ENCODE measurements at regions not wholly inside any gene's neighbourhood (a gene's known extent, or its start where the extent isn't known, plus 50 kb on each side); places are given as distances from the start of the nearest gene placed in this dataset.
"Not testable (repeated sequence)": the region's sequence is repeated elsewhere in the genome, so short reads cannot be mapped to it uniquely, and the experiment has no call there.

GRCh38 chr2:47964277-47964676 is 58.0 kb upstream of the FBXO11 start:
- H3K9me3 Mint-ChIP-seq (ENCODE audit: unreplicated experiment), result no peaks in the 10 kb centered on the region
- H3K27ac Mint-ChIP-seq (ENCODE audit: unreplicated experiment), result no peak overlapping the region
- no peak for TF ChIP-seq CTCF (IDR thresholded peaks at IDR 0.05; ENCODE audit: partially characterized antibody, unreplicated experiment)
- H3K4me1 Mint-ChIP-seq (ENCODE audit: low read depth, unreplicated experiment), result no peaks in the 10 kb centered on the region
- no peaks in the 10 kb centered on the region for H3K36me3 Mint-ChIP-seq (ENCODE audit: unreplicated experiment)
- H3K4me3 Mint-ChIP-seq (ENCODE audit: unreplicated experiment), result no peak overlapping the region
- no peak for DNase-seq
- peaks cover 1% of the 10 kb centered on the region for H3K27me3 Mint-ChIP-seq (ENCODE audit: unreplicated experiment)

- no peak overlapping the region for H3K27ac Mint-ChIP-seq (ENCODE audit: unreplicated experiment)
These were observed 58.6 kb upstream of the FBXO11 start for GRCh38 chr2:47964722-47965434.

GRCh38 chr2:47976728-47977127 is 70.4 kb upstream of the FBXO11 start:
- H3K27ac Mint-ChIP-seq (ENCODE audit: unreplicated experiment); H3K9me3 Mint-ChIP-seq (ENCODE audit: unreplicated experiment); H3K4me1 Mint-ChIP-seq (ENCODE audit: low read depth, unreplicated experiment); H3K27me3 Mint-ChIP-seq (ENCODE audit: unreplicated experiment); DNase-seq; H3K36me3 Mint-ChIP-seq (ENCODE audit: unreplicated experiment); H3K4me3 Mint-ChIP-seq (ENCODE audit: unreplicated experiment): not testable (repeated sequence)

More at GRCh38 chr2:47964722-47965434, 58.6 kb upstream of the FBXO11 start:
- Mint-ChIP-seq H3K27me3 (ENCODE audit: unreplicated experiment) (peaks cover 1% of the 10 kb centered on the region), H3K9me3 (ENCODE audit: unreplicated experiment) (no peaks in the 10 kb centered on the region), H3K36me3 (ENCODE audit: unreplicated experiment) (no peaks in the 10 kb centered on the region), H3K4me3 (ENCODE audit: unreplicated experiment) (no peak overlapping the region), H3K4me1 (ENCODE audit: low read depth, unreplicated experiment) (no peaks in the 10 kb centered on the region)
- DNase-seq, result no peak
- TF ChIP-seq CTCF (IDR thresholded peaks at IDR 0.05; ENCODE audit: partially characterized antibody, unreplicated experiment), result no peak

- no peak for DNase-seq
- Mint-ChIP-seq H3K36me3 (ENCODE audit: unreplicated experiment) (no peaks in the 10 kb centered on the region), H3K4me1 (ENCODE audit: low read depth, unreplicated experiment) (no peaks in the 10 kb centered on the region), H3K4me3 (ENCODE audit: unreplicated experiment) (no peak overlapping the region), H3K27me3 (ENCODE audit: unreplicated experiment) (no peaks in the 10 kb centered on the region), H3K9me3 (ENCODE audit: unreplicated experiment) (peaks cover 2% of the 10 kb centered on the region), H3K27ac (ENCODE audit: unreplicated experiment) (no peak overlapping the region)
- TF ChIP-seq CTCF (IDR thresholded peaks at IDR 0.05; ENCODE audit: partially characterized antibody, unreplicated experiment), result no peak
These were observed 77.7 kb upstream of the FBXO11 start for GRCh38 chr2:47984041-47984440.

GRCh38 chr2:47990503-47990902 is 84.2 kb upstream of the FBXO11 start:
- Mint-ChIP-seq H3K36me3 (ENCODE audit: unreplicated experiment) (no peaks in the 10 kb centered on the region), H3K4me3 (ENCODE audit: unreplicated experiment) (no peak overlapping the region), H3K27ac (ENCODE audit: unreplicated experiment) (no peak overlapping the region), H3K4me1 (ENCODE audit: low read depth, unreplicated experiment) (no peaks in the 10 kb centered on the region), H3K9me3 (ENCODE audit: unreplicated experiment) (no peaks in the 10 kb centered on the region), H3K27me3 (ENCODE audit: unreplicated experiment) (no peaks in the 10 kb centered on the region)
- DNase-seq, result no peak
- TF ChIP-seq CTCF (IDR thresholded peaks at IDR 0.05; ENCODE audit: partially characterized antibody, unreplicated experiment), result no peak
